Activated B cell treated with CpG ODN at 0.5 μM for 24 hours (primary cell): ENCODE measurements at regions not wholly inside any gene's neighbourhood (a gene's known extent, or its start where the extent isn't known, plus 50 kb on each side); places are given as distances from the start of the nearest gene placed in this dataset.

Experiments
- ATAC-seq: fragments of 200-7000 bp; cut with Tn5 transposase; one replicate; pipeline ENCODE4 v1.10.0; 2021; ENCODE audit warnings: low read depth, mild to moderate bottlenecking, moderate library complexity
- CTCF ChIA-PET: fragments of 350-600 bp; sonication (Branson Sonifier 250); formaldehyde crosslinking; loops from one replicate; lab custom pipeline; 2021; ENCODE audit warnings: antibody characterized with exemption; lab: Charles Lee
- POLR2A ChIA-PET: fragments of 350-600 bp; sonication (Branson Sonifier 250); formaldehyde crosslinking; loops from one replicate; lab custom pipeline; 2021; ENCODE audit warnings: antibody characterized with exemption; lab: Charles Lee
- DNase-seq: peaks from one replicate; pipeline ENCODE4 v3.0.0; 2022
- H3K27ac Mint-ChIP-seq: one replicate; pipeline ENCODE4 v1.8.0; 2020; ENCODE audit warnings: mixed read lengths
- H3K27me3 Mint-ChIP-seq: one replicate; pipeline ENCODE4 v1.8.0; 2021; ENCODE audit warnings: mixed read lengths
- H3K36me3 Mint-ChIP-seq: one replicate; pipeline ENCODE4 v1.8.0; 2021; ENCODE audit warnings: low read depth, mixed read lengths
- H3K4me1 Mint-ChIP-seq: one replicate; pipeline ENCODE4 v1.8.0; 2021; ENCODE audit warnings: mixed read lengths
- H3K4me3 Mint-ChIP-seq: one replicate; pipeline ENCODE4 v1.8.0; 2020; ENCODE audit warnings: mild to moderate bottlenecking, mixed read lengths
- H3K9me3 Mint-ChIP-seq: one replicate; pipeline ENCODE4 v1.8.0; 2020; ENCODE audit warnings: mixed read lengths
- intact Hi-C: fragments of 100-400 bp; cut with micrococcal nuclease; formaldehyde crosslinking; loops from one replicate; pipeline ENCODE4 v1.15.1; 2024
- TF ChIP-seq, protein P1 (sequence below): fragments of 200-600 bp; IDR thresholded peaks from one replicate; pipeline ENCODE4 v1.8.0; 2022; ENCODE audit warnings: antibody characterized with exemption, mild to moderate bottlenecking

DNA sequence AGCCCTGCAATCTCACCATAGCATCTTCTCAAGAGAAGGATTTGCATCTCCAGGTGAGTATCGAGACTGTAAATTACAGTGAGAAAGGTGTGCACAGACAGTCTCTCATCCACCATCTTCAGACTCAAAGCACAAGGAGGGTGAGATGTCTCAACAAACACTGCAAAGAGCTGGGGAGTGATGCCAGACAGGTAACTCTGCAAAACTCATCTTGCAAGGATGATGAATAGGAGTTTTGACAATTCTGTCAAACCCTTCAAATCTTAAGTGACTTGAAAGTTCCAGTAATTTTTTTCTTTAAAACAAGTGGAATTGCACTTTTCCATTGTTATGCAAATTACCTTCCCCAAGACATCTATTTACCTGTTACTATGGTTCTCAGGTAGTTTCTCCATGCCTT, 277.2 kb upstream of the VCX3A start:
- DNase-seq = no peak
- Mint-ChIP-seq H3K4me3 (no peak overlapping the region), H3K9me3 (no peaks in the 10 kb centered on the region), H3K27me3 (no peaks in the 10 kb centered on the region), H3K27ac (no peak overlapping the region), H3K36me3 (no peaks in the 10 kb centered on the region), H3K4me1 (no peaks in the 10 kb centered on the region)
- intact Hi-C loops = no loop called here
- ChIA-PET POLR2A (no interaction called here), CTCF (no interaction called here)
- no peak for ATAC-seq
- TF ChIP-seq, protein P1, sequence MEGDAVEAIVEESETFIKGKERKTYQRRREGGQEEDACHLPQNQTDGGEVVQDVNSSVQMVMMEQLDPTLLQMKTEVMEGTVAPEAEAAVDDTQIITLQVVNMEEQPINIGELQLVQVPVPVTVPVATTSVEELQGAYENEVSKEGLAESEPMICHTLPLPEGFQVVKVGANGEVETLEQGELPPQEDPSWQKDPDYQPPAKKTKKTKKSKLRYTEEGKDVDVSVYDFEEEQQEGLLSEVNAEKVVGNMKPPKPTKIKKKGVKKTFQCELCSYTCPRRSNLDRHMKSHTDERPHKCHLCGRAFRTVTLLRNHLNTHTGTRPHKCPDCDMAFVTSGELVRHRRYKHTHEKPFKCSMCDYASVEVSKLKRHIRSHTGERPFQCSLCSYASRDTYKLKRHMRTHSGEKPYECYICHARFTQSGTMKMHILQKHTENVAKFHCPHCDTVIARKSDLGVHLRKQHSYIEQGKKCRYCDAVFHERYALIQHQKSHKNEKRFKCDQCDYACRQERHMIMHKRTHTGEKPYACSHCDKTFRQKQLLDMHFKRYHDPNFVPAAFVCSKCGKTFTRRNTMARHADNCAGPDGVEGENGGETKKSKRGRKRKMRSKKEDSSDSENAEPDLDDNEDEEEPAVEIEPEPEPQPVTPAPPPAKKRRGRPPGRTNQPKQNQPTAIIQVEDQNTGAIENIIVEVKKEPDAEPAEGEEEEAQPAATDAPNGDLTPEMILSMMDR = no peak

DNA sequence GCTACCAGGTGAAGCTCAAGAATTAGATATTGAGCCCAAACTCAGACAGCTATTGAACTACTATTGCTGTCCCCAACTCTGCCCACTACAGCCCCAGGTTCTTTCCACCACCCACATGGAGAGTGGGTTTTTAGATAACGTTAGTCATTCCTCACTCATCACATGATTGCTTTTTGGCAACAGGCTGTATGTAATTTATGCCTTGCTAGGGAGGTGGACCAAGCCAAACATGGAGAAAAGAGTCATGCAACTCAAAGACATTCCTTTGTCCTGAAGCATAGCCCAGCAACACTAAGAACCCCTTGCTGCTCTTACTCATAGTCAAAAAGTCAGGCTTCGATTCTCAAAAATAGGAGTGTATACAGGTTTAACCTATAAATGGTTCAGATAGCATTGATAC, 275.9 kb upstream of the VCX3A start:
- H3K4me1 Mint-ChIP-seq = no peaks in the 10 kb centered on the region
- no peaks in the 10 kb centered on the region for H3K36me3 Mint-ChIP-seq
- no peak for ATAC-seq
- intact Hi-C loops = no loop called here
- CTCF ChIA-PET = no interaction called here
- H3K27ac Mint-ChIP-seq = no peak overlapping the region
- TF ChIP-seq, protein P1 = no peak
- POLR2A ChIA-PET = no interaction called here
- no peaks in the 10 kb centered on the region for H3K9me3 Mint-ChIP-seq
- H3K4me3 Mint-ChIP-seq = no peak overlapping the region
- H3K27me3 Mint-ChIP-seq = no peaks in the 10 kb centered on the region
- no peak for DNase-seq

DNA sequence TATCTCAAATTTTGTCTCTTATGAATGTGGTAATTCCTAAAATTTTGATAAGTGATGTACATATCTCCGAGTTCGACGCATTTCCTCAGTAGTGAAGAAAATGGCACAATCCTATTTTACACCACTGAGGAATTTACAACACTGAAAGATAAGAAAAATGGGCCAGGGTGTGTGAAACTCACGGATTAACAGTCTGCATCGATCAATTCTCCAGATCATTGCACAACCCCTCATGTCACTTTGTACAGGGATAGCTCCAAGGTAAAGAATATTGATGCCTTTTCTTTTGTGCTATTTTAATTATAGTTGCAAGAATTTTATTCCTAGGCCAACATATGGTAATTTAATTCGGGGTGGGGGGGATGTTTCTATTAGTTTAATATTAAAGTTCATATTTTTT, 268.7 kb upstream of the VCX3A start:
- TF ChIP-seq, protein P1 = no peak
- H3K4me1 Mint-ChIP-seq = no peaks in the 10 kb centered on the region
- DNase-seq = no peak
- no peak for ATAC-seq
- intact Hi-C loops = no loop called here
- no peak overlapping the region for H3K4me3 Mint-ChIP-seq
- H3K36me3 Mint-ChIP-seq = no peaks in the 10 kb centered on the region
- CTCF ChIA-PET = no interaction called here
- no peak overlapping the region for H3K27ac Mint-ChIP-seq
- POLR2A ChIA-PET = no interaction called here
- no peaks in the 10 kb centered on the region for H3K9me3 Mint-ChIP-seq
- no peaks in the 10 kb centered on the region for H3K27me3 Mint-ChIP-seq

DNA sequence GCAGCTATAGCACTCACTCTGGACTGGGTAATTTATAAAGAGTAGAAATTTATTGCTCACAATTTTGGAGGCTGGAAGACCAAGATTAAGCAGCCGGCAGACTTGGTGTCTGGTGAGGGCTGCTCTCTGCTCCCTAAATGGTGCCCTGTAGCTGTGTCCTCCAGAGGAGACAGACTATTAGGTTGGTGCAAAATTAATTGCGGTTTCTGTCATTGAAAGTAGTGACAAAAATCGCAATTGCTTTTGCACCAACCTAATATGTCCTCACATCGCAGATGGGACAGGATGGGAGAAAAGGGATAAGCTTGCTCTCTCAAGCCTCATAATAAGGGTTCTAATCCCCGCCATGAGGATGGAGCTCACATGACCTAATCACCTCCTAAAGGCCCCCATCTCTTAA, 258.1 kb upstream of the VCX3A start:
- Mint-ChIP-seq H3K27ac (no peak overlapping the region), H3K4me1 (no peaks in the 10 kb centered on the region), H3K27me3 (no peaks in the 10 kb centered on the region), H3K4me3 (no peak overlapping the region), H3K36me3 (no peaks in the 10 kb centered on the region), H3K9me3 (no peaks in the 10 kb centered on the region)
- ChIA-PET POLR2A (no interaction called here), CTCF (no interaction called here)
- DNase-seq (no peak), ATAC-seq (no peak)
- intact Hi-C loops = no loop called here
- TF ChIP-seq, protein P1 = no peak

DNA sequence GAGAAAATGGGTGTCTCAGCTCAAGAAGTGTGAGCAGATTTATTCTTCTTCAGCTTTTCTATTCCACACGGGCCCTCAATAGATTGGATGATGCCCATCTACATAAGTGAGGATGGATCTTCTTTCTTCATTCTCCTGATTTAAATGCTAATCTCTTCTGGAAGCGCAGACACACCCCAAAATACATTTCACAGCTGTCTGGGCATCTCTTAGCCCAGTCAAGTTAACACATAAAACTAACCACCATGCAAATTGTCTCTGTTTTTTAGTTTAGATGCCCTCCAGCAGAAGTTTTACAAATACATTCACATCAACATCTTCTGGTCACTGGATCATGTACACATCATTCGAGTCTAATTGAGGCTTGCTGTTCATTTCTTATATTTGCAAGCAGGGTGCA, 249.0 kb upstream of the VCX3A start:
- no peak overlapping the region for H3K27ac Mint-ChIP-seq
- no peaks in the 10 kb centered on the region for H3K9me3 Mint-ChIP-seq
- intact Hi-C loops = loop anchor here (10.0 kb wide), 1 partner anchor 1979 kb away; no protein-coding TSS in a partner anchor
- no peak for DNase-seq
- ChIA-PET CTCF (no interaction called here), POLR2A (no interaction called here)
- no peaks in the 10 kb centered on the region for H3K27me3 Mint-ChIP-seq
- H3K4me3 Mint-ChIP-seq = no peak overlapping the region
- TF ChIP-seq, protein P1 = no peak
- no peaks in the 10 kb centered on the region for H3K36me3 Mint-ChIP-seq
- no peak for ATAC-seq
- H3K4me1 Mint-ChIP-seq = no peaks in the 10 kb centered on the region
